ENCODE measurements at regions not wholly inside any gene's neighbourhood (a gene's known extent, or its start where the extent isn't known, plus 50 kb on each side); places are given as distances from the start of the nearest gene placed in this dataset.

GRCh38 chr6:128754658-128755256 lies 128.2 kb upstream of the LAMA2 start:
- H3K9me3 ChIP-seq (replicated peaks in 1 of 3) = no peaks in the 10 kb centered on the region
- WGBS, 4 donors = 85 to 89% (median 87%) methylated on average over 5 of the region's 5 CpGs
- H3K27me3 ChIP-seq = no peaks in the 10 kb centered on the region
- intact Hi-C loops (cut with DNase I) = no loop called here
- H3K27ac ChIP-seq = no peak overlapping the region
- TF ChIP-seq CTCF (IDR thresholded peaks at IDR 0.05) (no peak), POLR2A (IDR thresholded peaks at IDR 0.05) (no peak)
- no peak for DNase-seq
- no peaks in the 10 kb centered on the region for H3K36me3 ChIP-seq (replicated peaks in 1 of 2)
- no peaks in the 10 kb centered on the region for H3K4me1 ChIP-seq (replicated peaks in 1 of 2)
- H3K4me3 ChIP-seq = no peak overlapping the region

- Histone ChIP-seq H3K4me3 (no peak overlapping the region), H3K9me3 (replicated peaks in 1 of 3) (no peaks in the 10 kb centered on the region), H3K27ac (no peak overlapping the region), H3K36me3 (replicated peaks in 1 of 2) (no peaks in the 10 kb centered on the region), H3K4me1 (replicated peaks in 1 of 2) (no peaks in the 10 kb centered on the region), H3K27me3 (no peaks in the 10 kb centered on the region)
- TF ChIP-seq CTCF (IDR thresholded peaks at IDR 0.05) = no peak
- TF ChIP-seq POLR2A (IDR thresholded peaks at IDR 0.05) = no peak
- DNase-seq = no peak
- WGBS, 4 donors = 56 to 62% (median 60%) methylated on average over 5 of the region's 5 CpGs
- intact Hi-C loops (cut with DNase I) = no loop called here
Observed at GRCh38 chr6:128743974-128744765, 138.8 kb upstream of the LAMA2 start.

- Histone ChIP-seq H3K27me3 (no peaks in the 10 kb centered on the region), H3K27ac (no peak overlapping the region), H3K4me3 (no peak overlapping the region), H3K36me3 (replicated peaks in 1 of 2) (no peaks in the 10 kb centered on the region), H3K4me1 (replicated peaks in 1 of 2) (no peaks in the 10 kb centered on the region), H3K9me3 (replicated peaks in 1 of 3) (no peaks in the 10 kb centered on the region)
- TF ChIP-seq CTCF (IDR thresholded peaks at IDR 0.05) (no peak), POLR2A (IDR thresholded peaks at IDR 0.05) (no peak)
- no peak for DNase-seq
- WGBS, 4 donors = 79 to 91% (median 88%) methylated on average over 10 of the region's 10 CpGs
- intact Hi-C loops (cut with DNase I) = no loop called here
Observed at GRCh38 chr6:128742900-128743299, 140.0 kb upstream of the LAMA2 start.

GRCh38 chr6:128740951-128741350 lies 142.0 kb upstream of the LAMA2 start:
- Histone ChIP-seq H3K4me1 (replicated peaks in 1 of 2) (no peaks in the 10 kb centered on the region), H3K36me3 (replicated peaks in 1 of 2) (no peaks in the 10 kb centered on the region), H3K4me3 (no peak overlapping the region), H3K9me3 (replicated peaks in 1 of 3) (no peaks in the 10 kb centered on the region), H3K27me3 (no peaks in the 10 kb centered on the region), H3K27ac (no peak overlapping the region)
- intact Hi-C loops (cut with DNase I) = no loop called here
- 72 to 100% (median 86%) methylated on average over 1 of the region's 1 CpG for WGBS, 4 donors
- DNase-seq = no peak
- TF ChIP-seq CTCF (IDR thresholded peaks at IDR 0.05) = no peak
- no peak for TF ChIP-seq POLR2A (IDR thresholded peaks at IDR 0.05)
